Activated CD4-positive, alpha-beta T cell treated with anti-CD3 and anti-CD28 coated beads, Interleukin-2, Interleukin-4, amounts not matched to agents 100 ng/mL and 50 ng/mL, durations not matched to agents 16 hours and 8 hours (primary cell): ENCODE measurements at regions not wholly inside any gene's neighbourhood (a gene's known extent, or its start where the extent isn't known, plus 50 kb on each side); places are given as distances from the start of the nearest gene placed in this dataset.
"Not testable (repeated sequence)": the region's sequence is repeated elsewhere in the genome, so short reads cannot be mapped to it uniquely, and the experiment has no call there.

Experiments used
- DNase-seq: peaks from one replicate; pipeline ENCODE4 v3.0.0-alpha.2; 2020; ENCODE audit warnings: low spot score

DNA sequence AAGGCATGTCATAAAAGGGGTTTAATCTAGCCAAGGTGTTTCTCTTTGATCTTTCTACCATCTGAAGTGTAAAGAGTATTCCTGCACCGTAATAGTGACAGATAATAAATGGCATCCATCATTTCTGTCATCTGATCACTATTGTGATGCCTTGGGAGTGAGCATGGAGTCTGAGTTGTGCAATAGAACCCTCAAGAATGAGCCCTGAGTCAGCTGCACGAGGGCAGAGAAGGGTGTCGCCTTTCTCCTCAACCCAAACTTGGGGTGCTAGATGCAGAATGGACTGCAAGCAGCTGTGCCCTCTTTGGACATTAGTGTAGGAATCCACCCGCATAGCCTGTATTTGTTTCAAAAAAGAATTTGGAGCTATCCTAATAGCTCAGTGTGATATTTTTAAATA is 115.2 kb downstream of the ZNF37A start:
- DNase-seq: no peak

DNA sequence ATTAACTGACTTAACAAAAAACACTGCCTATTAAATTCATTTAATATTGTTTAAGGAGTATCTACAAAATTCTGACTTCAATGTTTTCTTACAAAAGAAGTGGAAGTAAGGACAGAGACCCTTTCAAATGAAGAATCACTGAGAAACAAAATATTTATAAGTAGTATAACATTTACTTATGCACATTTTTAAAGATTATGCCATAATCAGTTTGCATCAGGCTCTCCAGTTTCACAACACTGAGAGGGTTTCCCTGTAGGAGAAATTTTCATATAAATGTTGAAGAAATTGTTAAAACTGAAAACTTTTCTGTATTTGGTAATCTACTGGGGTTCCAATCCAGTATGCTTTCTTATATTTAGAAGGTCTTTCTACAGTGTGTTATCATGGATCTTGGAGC is 115.6 kb downstream of the ZNF37A start:
- DNase-seq: not testable (repeated sequence)

DNA sequence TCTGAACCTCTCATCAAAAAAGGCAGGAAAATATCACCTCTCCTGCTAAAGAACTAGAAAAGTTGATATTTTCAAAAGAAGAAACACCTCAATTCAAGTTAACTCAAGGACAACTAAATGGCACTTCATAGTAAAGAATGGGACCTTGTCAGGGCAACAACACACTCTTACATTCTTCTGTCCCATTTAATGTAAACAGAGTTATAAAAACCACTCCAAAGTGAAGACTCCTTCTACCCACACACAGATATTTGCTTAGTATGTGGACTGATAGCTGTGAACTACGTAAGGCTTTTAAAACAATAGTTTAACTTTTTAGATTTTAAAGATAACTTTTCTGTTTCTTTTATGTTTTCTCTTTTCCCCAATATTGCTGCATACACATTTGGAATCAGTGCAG is 118.3 kb downstream of the ZNF37A start:
- no peak for DNase-seq

DNA sequence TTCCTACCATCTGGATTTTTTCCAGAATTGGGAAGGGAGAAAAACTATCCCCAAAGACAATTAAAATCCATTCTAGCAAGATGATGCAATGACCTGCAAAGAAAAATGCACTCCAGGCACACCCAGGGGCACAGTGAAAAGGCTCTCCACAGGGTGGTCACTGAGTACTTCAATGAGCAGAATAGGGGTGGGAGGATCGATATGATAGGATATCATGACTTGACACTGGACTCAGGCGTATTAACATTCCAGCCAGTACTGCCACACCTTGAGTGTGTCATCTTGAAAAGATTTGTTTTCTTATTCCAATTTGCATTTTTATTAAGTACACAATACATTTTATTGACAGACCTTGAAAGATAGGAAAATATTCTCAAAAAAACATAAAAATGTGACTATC is 132.2 kb downstream of the ZNF37A start:
- DNase-seq: no peak

DNA sequence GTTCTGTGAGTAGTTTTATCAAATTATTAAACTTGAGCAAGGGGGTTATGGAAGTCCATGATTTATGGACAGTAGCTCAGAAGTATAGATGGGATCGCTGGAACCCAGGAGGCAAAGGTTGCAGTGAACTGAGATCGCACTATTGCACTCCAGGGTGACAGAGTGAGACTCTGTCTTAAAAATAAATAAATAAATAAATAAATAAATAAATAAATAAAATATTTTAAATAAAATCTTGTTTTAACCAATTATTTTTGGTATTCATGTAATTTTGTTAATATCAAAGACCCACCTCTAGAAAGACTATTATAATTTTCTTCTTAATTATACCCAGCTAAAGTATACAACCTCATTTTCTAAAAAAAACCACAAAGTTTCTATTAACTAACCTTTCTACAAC is 134.3 kb downstream of the ZNF37A start:
- DNase-seq: no peak

DNA sequence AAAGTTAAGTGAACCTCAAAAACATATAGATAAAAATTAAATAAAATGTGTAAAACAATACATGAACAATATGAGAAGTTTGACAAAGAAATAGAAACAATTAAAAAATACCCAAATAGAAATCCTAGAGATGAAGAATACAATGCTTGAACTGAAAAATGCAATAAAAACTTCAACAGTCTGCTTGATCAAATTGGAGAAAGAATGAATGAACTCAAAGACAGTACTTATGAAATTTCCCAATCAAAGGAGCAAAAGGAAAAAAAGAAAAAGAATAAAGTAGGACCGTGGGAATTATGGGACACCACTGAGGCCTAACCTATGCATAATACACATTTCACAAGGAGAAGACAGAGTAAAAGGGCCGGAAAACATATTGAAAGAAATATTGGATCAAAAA is 144.3 kb downstream of the ZNF37A start:
- DNase-seq: not testable (repeated sequence)

DNA sequence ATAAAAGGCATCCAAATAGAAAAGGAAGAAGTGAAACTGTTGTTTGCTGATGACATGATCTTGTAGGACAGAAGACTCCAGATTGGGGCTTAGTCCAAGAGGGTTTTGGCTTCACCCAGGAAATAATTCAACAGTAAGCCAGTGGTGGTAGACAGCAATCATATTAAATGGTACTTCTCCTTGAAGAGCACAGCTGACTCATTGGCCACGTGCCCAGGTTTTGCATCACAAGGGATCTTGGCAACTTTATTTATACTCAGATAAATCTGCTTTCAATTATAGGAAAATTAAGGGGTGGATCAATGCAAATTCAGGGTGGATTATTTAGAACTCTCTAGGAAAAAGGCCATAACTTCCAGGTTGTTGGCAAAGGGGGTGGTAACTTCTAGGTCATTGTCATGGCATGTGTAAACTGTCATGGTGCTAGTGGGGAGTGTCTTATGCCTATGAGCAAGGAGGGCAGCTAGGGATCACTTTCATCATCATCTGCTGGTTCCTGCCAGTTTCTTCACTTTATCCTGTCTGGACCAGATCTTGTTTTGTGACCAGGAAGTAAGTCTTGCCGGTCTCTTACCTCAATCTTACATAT is 148.0 kb downstream of the ZNF37A start:
- DNase-seq: not testable (repeated sequence)

DNA sequence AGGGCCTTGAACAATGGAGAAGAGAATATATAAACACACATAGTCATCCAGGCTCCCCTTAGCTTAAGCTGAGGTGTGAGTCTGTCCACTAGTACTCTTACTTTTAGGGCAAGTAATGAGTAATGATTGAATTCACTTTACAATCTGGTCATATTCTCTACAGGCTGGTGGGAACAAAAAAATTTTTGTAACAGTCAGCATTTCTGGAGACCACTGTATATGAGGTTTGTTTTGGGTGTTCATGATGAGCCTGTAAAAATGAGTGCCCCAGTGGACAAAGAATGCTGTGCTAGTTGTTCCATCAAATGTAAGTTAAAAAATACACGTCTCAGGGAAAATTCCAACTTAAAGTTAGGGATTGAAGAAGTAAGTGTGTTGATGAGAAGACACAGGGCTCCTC is 154.0 kb downstream of the ZNF37A start:
- not testable (repeated sequence) for DNase-seq

DNA sequence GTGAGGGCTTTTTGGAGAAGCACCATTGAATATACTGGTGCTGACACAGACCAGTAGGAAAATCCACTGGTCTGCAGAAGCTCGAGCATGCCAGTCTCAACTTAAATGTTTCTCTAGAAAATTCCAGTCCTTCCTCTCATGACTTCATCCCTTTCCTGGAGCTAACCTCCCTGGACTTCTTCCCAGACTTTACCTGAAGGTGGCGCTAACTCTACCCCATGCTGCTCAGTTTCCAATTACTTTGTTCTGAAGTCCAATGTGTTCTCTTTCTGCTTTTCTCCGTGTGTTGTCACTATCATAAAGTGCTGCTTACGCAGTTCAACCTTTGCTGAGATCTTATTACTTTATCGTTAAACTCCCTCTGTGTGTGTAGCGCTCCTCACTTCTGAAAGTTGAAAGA is 158.4 kb downstream of the ZNF37A start:
- DNase-seq: not testable (repeated sequence)

DNA sequence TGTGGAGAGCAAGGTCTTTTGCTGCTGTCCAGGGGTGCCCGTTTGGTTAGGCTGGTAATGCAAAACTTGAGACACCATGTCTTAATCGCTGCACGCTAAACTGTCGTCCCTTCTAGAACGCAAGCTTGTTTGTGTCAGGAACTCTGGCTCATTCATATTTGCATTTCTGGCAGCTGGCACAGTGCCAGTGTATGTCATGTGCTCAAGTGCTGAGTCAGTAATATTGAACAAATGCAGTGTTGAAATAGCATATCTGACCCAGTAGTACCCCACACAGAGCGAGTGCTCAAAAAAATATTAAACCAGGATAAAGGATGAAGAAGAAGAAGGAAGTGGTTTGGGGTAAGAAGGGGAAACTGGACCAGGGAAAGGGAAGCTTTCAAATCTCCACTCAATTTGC is 173.4 kb downstream of the ZNF37A start:
- not testable (repeated sequence) for DNase-seq

DNA sequence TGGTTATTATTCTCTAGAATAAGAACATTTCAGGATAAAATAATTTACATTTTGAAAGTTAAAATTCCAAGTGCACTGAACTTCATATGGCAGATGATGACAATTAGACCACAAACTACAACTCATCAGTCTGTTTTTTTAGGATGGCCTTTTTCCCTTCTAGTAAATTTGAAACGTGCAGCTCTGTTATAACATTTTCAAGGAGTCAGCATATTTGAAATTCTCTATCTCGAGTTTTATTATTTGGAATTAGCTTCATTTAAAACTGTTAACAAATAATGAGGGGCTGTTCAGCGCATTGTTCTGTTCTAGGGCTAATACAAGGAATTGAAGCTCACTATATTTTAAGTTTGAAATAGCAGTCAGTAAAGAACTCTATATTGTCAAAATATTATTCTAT is 176.9 kb downstream of the ZNF37A start:
- DNase-seq: not testable (repeated sequence)

DNA sequence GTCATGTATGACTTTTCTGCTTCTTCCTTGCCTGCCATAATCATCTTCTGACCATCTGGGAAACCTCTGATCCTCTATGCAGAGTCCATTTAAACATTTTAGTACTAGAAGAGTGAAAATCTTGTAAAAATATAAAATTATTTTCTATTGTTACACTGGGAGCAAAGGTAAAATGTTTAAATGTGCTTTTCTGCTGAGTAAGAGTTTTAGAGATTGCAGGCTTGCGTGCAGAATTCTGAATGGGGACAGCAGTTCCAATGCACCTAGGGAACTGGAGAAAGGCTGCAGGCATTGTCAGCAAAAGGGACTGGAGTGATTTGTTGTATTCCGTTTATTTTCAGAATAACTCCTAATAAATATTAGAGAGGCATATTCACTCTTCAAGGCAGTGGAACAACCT is 180.7 kb downstream of the ZNF37A start:
- DNase-seq: not testable (repeated sequence)

DNA sequence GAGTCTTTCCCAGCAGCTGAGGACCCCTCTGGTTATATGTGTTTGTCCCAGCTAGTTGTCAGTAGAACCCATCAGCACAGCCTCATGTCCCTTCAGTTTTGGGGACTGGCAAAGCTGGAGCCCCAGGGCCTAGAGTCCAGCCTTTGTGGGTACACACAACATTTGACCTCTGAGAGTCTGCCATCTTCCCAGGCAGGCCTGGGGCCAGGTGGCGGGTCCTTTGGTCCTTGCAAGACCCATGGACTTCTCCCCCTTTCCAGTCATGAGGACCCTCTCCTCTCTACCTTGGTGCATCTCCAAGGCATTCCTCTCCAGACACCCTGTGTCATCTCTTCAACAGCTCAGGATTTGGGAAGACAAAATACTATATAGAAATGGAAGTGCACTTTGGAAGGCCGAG is 198.4 kb downstream of the ZNF37A start:
- not testable (repeated sequence) for DNase-seq

DNA sequence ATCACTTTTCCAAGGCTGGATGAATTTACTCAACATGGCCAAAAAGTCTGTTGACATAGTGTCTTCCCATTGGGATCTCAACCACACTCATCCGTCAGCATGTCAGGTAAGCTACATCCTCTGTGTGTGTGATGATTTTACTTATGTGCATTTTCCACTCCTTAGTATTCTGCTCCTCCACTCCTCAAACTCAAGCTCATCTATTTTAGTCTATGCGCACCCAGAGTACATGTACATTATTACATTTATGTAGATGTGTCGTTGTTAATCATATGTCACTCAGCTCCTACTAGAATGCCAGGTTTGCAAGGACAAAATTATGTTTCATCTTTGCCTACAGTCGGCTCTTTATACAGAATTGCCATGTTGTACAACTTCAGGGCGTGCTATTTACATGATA is 216.0 kb downstream of the ZNF37A start:
- DNase-seq: not testable (repeated sequence)

DNA sequence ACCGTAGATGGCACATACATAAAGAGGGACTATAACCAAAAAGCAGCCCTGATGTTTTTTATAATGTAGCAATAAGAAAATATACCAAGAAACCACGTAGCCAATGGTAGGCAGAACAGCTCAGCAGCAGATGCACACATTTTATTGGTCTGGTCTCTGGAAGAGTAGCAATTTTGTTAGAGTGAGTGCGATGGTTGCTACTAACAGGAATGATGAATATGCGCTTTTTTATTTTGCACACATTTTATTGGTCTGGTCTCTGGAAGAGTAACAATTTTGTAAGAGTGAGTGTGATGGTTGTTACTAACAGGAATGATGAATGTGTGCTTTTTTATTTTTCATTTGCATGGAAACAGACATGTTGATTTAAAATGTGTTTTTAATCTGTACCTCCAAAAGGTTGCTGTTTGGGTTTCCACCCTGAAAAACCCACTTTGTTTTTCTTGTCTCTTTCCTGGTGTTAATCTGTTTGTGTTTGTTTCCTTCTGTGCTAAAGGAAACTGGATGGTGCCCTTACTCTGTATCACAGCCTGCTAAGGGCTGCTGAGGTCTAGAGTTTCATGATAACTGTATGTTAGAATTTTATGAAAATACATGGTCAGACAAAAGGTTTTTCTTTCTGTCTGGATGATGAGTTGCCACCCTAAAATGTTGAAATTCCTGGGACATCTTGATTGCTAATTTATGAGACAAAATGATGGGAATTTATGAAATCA is 221.1 kb downstream of the ZNF37A start:
- not testable (repeated sequence) for DNase-seq

DNA sequence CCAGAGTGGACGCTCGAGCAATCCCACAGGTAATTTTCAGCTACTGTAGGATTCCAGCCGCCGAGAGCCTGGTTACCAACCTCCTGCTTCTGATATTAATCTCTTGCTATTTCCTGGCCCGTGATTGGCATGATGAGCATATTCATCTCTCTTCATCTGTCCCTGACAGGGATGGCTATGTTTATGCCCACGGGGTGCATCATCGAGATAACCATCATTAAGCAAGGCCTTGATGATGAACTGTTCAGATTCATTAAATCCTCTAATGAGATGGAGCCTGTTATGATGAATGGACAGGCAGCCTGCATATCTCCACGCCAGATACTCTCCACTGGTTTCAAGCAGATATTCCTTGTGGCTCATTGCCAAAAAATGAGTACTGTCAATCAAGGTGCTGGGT is 227.3 kb downstream of the ZNF37A start:
- not testable (repeated sequence) for DNase-seq

DNA sequence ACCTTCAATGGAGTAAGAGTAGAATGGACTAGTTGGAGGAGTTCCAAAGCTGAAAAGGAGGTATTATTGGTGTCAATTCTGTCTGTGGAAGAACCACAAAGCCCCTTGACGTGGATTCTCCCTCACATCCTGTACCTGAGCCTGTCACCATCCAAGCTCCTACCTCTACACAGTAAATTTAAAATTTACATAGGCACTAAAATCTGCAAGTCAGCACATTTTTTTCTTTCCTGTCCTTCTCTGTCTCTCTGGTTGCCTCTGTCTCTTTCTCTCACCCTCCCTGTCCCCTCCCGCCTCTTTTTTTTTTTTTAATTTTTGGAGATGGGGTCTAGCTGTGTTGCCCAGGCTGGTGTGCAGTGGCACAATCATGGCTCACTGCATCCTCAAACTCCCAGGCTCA is 236.2 kb downstream of the ZNF37A start:
- DNase-seq: not testable (repeated sequence)

DNA sequence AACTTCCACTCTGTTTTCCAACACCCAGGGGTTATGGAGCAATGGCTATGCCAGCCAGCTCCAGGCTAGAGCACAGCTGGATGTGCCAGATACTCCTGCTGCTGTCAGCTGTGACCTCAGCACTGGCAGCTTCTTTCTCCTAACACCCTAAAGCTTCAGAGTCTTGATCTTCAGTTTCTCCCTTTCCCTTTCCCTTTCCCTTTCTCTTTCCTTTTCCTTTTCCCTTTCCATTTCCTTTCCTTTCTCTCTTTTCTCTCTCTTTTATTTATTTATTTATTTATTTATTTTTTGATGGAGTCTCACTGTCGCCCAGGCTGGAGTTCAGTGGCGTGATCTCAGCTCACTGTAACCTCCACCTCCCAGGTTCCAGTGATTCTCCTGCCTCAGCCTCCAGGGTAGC is 237.0 kb downstream of the ZNF37A start:
- not testable (repeated sequence) for DNase-seq

DNA sequence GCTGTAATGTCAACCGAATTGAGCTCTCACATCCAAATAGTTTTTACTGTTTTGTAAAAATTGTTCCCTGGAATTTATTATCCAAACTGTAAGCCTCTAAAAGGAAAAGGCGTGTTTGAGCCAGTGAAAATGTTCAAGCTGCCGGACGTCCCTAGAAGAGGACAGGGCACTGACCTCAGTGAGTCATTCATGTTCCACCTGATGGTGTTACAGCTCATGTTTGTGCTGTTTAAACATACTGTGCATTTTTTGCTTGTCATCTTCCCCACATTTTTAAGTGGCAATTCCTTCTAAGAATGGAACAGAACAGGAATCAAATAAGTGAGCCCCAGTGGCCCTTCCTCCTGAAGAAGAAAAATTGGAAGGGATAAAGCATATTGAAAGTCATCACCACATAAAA is 239.6 kb downstream of the ZNF37A start:
- DNase-seq: not testable (repeated sequence)

DNA sequence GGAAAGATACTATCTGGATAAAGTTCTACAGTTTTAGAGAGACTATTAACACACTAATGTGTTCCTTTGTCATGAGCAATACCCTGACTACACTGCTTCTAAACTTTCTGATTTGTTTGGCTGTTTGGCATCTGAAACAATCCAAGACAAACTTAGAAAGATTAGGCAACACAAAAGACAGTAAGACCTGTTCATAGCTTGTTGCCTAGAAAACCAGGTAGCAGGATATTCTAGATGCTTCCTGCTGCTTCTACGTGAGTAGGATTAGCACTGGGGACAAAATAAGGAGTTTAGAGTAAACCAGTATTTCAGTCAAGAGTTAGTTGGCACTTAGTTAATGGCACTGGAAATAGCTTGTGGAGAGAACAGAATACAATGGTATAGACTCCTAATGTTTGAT is 256.5 kb downstream of the ZNF37A start:
- not testable (repeated sequence) for DNase-seq

DNA sequence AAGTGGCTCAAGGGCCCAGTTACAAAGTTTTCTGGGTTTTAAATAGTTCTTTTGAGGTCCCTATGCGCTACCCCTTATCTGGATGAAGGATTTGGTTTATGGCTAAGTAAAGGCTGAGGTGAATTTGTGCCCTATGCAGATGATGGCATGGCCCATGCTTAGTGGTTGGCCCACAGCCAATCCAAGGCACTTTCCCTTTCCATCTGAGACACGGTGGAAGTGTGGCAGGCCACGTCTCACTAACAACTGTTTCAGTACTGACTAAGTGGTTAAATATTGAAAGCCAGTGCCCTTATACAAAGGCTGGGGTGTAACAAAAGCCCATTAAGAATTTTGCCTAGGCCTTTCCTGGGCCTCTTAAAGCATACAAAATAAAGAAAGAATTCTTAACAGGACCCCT is 260.3 kb downstream of the ZNF37A start:
- DNase-seq: not testable (repeated sequence)

DNA sequence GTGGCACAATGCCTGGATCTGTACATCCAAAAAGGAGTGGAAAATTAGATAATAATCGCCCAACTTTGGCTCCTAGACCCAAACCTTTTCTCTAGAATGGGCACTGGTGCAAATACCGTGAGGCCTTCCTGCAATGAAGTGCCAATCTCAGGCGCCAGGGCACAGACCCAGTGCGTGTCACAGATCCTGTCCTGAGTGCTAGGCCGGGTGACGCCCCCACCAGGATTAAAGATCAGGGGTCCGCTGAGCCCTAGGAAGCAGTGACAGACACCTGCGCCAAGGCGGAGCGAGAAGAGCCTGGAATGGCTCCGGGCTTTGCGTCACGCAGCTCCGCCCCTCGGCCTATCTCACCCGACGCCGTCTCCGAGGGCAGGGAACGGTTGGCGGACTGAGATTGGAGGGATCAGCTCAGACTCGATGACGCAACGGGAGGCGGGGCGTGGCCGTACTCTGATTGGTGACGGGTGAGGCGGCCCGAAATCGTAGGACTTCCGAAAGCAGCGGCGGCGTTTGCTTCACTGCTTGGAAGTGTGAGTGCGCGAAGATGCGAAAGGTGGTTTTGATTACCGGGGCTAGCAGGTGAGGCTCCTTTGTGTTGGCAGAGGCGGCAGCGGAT is 261.9 kb downstream of the ZNF37A start:
- DNase-seq: peak; percentile 78

DNA sequence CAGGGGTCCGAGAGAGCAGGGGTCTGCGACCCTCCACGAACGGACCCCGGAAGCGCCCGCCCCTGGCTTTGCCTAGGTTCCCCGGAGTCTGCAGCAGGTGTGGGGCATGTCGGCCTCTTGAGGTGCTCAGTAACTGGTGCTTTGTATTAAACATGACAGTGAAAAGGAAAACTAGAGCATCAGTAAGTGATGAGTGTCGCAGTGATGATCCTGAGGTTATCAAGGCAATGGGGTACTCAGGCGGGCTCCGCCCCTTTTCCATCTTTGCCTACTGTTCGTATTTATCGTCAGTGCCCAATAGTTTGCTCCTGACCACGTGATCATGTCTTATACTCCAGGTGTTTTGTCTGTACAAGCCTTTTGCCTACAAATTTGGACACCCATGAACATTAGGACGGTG is 262.4 kb downstream of the ZNF37A start:
- peak; percentile 13 for DNase-seq
